ENCODE measurements at regions not wholly inside any gene's neighbourhood (a gene's known extent, or its start where the extent isn't known, plus 50 kb on each side); places are given as distances from the start of the nearest gene placed in this dataset.
A peak's percentile ranks its signal among the peaks of the same experiment; 100 is the strongest.

DNA sequence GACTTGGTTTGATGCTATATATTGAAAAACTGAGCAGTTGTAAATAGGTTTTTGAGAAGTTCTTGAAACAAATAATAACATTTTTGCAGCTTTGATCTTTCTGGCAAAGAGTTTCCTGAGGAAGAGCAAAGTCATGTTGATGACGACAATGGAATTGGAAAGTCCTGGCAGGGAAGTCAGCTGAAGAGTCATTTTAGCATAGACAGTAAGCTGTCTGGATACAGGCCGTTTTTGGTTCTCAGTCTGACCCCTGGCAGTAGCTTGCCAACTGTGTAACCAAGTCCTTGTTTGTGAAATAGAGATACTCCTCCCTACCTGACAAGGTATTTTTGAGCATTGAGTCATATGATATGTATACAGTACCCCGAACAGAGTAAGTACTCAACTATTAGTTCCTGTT lies 193.3 kb downstream of the C11orf91 start:
- ChIA-PET POLR2A (no interaction called here), CTCF (no interaction called here)
- H3K36me3 Mint-ChIP-seq (ENCODE audit: insufficient read depth, unreplicated experiment): no peaks in the 10 kb centered on the region
- DNase-seq (ENCODE audit: unreplicated experiment): no peak
- H3K9me3 Mint-ChIP-seq (ENCODE audit: unreplicated experiment): no peaks in the 10 kb centered on the region
- H3K27ac Mint-ChIP-seq (ENCODE audit: low read depth, unreplicated experiment): no peak overlapping the region
- BruUV-seq (replicated peaks): no TSS peak
- peaks cover 64% of the 10 kb centered on the region for H3K27me3 Mint-ChIP-seq (ENCODE audit: insufficient read depth, unreplicated experiment)
- intact Hi-C loops (cut with micrococcal nuclease): no loop called here
- no peak overlapping the region for H3K4me3 Mint-ChIP-seq (ENCODE audit: unreplicated experiment)
- no peak for TF ChIP-seq CTCF (IDR thresholded peaks at IDR 0.05; ENCODE audit: unreplicated experiment)
- no peaks in the 10 kb centered on the region for H3K4me1 Mint-ChIP-seq (ENCODE audit: insufficient read depth, unreplicated experiment)

- no TSS peak for BruUV-seq (replicated peaks)
- DNase-seq (ENCODE audit: unreplicated experiment): no peak
- intact Hi-C loops (cut with micrococcal nuclease): no loop called here
- CTCF ChIA-PET: interaction anchor here (0.7 to 1.0 kb wide), 2 partner anchors 10 to 30 kb away, joined by 4 read pairs; no protein-coding TSS in a partner anchor
- POLR2A ChIA-PET: no interaction called here
- H3K27ac Mint-ChIP-seq (ENCODE audit: low read depth, unreplicated experiment): no peak overlapping the region
- no peak overlapping the region for H3K4me3 Mint-ChIP-seq (ENCODE audit: unreplicated experiment)
- TF ChIP-seq CTCF (IDR thresholded peaks at IDR 0.05; ENCODE audit: unreplicated experiment): no peak
- H3K4me1 Mint-ChIP-seq (ENCODE audit: insufficient read depth, unreplicated experiment): no peaks in the 10 kb centered on the region
- H3K36me3 Mint-ChIP-seq (ENCODE audit: insufficient read depth, unreplicated experiment): no peaks in the 10 kb centered on the region
- peaks cover 73% of the 10 kb centered on the region for H3K27me3 Mint-ChIP-seq (ENCODE audit: insufficient read depth, unreplicated experiment)
- H3K9me3 Mint-ChIP-seq (ENCODE audit: unreplicated experiment): no peaks in the 10 kb centered on the region
These were observed 195.5 kb downstream of the C11orf91 start for GRCh38 chr11:33505093-33505492.

DNA sequence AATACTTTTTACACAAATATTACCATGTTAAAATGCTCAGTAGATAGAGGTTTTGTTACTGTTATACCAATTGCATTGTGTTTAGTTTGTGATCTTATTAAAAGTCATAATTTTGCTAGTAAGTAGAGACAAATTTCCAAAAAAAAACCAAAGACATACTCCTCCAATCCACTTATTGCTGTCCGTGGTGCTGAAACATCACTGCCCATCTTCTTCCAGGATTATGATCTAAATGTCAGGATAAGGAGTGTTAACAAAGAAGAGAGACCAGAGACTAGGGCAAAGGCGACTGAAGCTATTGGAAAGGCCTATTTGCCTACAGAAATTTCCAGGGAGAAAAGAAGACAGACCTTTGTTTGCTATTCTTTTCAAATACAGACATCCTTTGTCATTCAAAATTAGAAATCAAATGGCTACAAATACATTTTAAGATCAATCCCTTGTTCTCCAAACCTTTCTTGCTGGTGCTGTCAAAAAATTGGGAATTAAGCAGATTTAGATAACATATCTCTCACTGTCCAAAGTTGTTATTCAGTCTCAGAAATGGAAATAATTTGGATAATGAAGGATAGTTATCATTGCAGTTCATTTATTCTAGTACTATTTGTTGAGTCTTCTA lies 199.7 kb downstream of the C11orf91 start:
- BruUV-seq (replicated peaks): no TSS peak
- H3K4me1 Mint-ChIP-seq (ENCODE audit: insufficient read depth, unreplicated experiment): no peaks in the 10 kb centered on the region
- H3K27me3 Mint-ChIP-seq (ENCODE audit: insufficient read depth, unreplicated experiment): peaks cover 86% of the 10 kb centered on the region
- ChIA-PET POLR2A (interaction anchor here (0.7 kb wide), 1 partner anchor 526 kb away, joined by 3 read pairs; no protein-coding TSS in a partner anchor), CTCF (no interaction called here)
- no peak overlapping the region for H3K27ac Mint-ChIP-seq (ENCODE audit: low read depth, unreplicated experiment)
- intact Hi-C loops (cut with micrococcal nuclease): no loop called here
- H3K4me3 Mint-ChIP-seq (ENCODE audit: unreplicated experiment): no peak overlapping the region
- TF ChIP-seq CTCF (IDR thresholded peaks at IDR 0.05; ENCODE audit: unreplicated experiment): no peak
- no peaks in the 10 kb centered on the region for H3K9me3 Mint-ChIP-seq (ENCODE audit: unreplicated experiment)
- H3K36me3 Mint-ChIP-seq (ENCODE audit: insufficient read depth, unreplicated experiment): no peaks in the 10 kb centered on the region
- DNase-seq (ENCODE audit: unreplicated experiment): peak; percentile 70

GRCh38 chr11:33500332-33500731 lies 200.3 kb downstream of the C11orf91 start:
- H3K9me3 Mint-ChIP-seq (ENCODE audit: unreplicated experiment): no peaks in the 10 kb centered on the region
- CTCF ChIA-PET: interaction anchor here (0.7 kb wide), 1 partner anchor 69 kb away, joined by 5 read pairs; no protein-coding TSS in a partner anchor
- H3K27me3 Mint-ChIP-seq (ENCODE audit: insufficient read depth, unreplicated experiment): peaks cover 80% of the 10 kb centered on the region
- no peak overlapping the region for H3K27ac Mint-ChIP-seq (ENCODE audit: low read depth, unreplicated experiment)
- POLR2A ChIA-PET: no interaction called here
- no peak for TF ChIP-seq CTCF (IDR thresholded peaks at IDR 0.05; ENCODE audit: unreplicated experiment)
- no peak for DNase-seq (ENCODE audit: unreplicated experiment)
- no TSS peak for BruUV-seq (replicated peaks)
- no peaks in the 10 kb centered on the region for H3K36me3 Mint-ChIP-seq (ENCODE audit: insufficient read depth, unreplicated experiment)
- no peaks in the 10 kb centered on the region for H3K4me1 Mint-ChIP-seq (ENCODE audit: insufficient read depth, unreplicated experiment)
- intact Hi-C loops (cut with micrococcal nuclease): no loop called here
- no peak overlapping the region for H3K4me3 Mint-ChIP-seq (ENCODE audit: unreplicated experiment)
